ENCODE measurements at regions not wholly inside any gene's neighbourhood (a gene's known extent, or its start where the extent isn't known, plus 50 kb on each side); places are given as distances from the start of the nearest gene placed in this dataset.
"Not testable (repeated sequence)": the region's sequence is repeated elsewhere in the genome, so short reads cannot be mapped to it uniquely, and the experiment has no call there.

- no peak for DNase-seq
Measured at GRCh38 chr18:66136039-66136438, 385.2 kb downstream of the CDH7 start.

DNA sequence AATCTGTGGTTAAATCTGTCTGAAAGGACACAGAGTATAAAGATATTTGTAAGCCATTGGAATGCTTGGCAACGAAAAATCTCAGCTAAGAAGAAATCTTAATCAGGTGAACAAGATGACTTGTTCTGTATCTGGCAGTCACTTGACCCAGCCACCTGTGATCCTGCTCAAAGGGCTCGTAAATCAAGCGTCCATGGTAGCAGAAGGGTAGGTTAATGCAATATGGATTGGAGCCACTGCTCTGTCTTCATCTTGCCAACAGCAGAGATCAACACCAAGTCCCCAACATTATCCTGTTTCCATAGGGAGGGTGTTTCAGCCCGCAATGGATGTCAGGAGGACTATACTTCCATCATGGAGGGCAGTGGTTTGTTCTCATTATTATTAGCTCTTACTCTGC, 378.4 kb downstream of the CDH7 start:
- no peak for DNase-seq

DNA sequence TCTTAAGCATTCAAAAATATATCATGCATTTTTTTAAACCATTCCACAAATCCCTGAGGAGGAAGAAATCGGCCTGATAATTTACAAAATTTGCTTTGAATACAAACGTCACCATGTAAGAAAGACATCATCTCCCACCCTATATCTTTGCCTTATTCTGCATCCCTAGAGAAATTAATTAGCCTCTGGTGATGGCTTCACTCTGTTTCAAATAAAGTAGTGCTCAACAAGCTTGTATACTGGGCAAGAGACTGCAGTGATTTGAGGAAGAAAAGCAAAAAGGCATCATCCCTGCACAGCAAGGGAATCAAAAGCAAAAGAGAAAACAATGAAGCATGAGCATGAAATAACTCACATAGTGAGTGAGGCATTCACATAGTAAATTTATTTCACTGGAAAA, 375.5 kb downstream of the CDH7 start:
- DNase-seq, result no peak

- DNase-seq, result no peak
Measured at GRCh38 chr18:66124394-66124793, 373.6 kb downstream of the CDH7 start.

DNA sequence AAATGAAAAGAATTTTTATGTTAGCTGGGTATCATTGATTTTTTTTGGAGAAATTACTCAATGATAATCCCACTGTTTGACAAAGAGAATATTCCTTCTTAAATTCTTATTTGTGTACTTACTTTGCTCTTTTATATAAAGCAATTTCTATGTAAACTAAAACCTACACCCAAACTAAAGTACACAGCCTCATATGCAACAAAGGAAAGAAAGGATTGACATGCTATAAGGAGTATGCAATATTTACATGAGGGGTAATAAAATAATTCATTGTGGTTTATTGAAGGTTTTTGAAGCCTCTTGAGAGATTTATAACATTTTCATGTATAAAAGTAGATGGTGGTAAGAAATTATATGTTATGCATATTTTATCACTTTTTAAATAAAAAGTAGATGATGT, 368.5 kb downstream of the CDH7 start:
- DNase-seq, result no peak

DNA sequence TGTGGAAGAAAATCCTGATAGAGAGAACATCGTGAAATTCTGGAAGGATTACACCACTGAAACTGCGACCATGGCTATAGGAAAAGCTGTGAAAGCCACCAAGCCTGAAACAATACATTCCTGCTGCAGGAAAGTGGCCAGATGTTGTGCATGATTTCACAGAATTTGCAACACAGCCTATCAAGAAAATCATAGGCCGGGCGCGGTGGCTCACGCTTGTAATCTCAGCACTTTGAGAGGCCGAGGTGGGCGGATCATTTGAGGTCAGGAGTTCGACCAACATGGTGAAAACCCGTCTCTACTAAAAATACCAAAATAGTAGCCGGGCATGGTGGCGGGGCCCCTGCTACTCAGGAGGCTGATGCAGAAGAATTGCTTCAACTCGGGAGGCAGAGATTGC, 360.2 kb downstream of the CDH7 start:
- DNase-seq, result no peak

- DNase-seq, result no peak
Measured at GRCh38 chr18:66110607-66111006, 359.8 kb downstream of the CDH7 start.

DNA sequence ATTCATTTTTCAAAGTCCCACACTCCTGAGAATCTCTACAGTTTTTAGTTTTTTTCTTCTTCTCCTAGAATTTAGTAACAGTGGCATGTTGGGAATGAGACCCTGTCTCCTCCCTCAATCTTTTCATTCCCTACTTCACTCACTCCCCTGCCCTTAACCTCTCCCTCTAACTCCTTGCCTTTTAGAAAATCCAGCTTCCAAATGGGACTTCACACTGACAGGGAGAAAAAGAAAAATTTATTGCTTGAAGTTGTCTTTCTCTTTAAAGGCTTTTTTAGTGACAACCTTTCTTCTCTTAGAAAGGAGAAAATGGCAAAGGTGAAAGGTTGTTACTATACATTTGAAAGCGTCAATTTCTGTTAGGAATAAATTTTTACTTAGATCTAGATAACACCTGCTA, 359.2 kb downstream of the CDH7 start:
- no peak for DNase-seq

DNA sequence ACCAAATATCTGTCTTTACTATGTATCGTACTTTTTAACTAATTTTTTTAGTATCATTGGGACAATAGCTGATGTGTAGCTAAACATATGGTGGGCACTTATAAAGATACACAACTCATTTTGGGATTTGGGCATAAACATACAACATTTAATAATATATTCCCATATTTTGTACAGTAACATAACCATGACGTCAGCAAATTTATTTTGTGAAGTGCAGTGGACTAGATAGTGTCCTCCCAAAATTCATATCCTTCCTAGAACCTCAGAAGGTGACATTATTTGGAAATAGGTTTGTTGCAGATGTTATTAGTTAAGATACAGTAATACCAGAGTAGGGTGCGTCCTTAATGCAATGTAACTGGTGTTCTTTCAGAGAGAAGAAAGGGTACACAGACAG, 356.7 kb downstream of the CDH7 start:
- DNase-seq, result no peak

DNA sequence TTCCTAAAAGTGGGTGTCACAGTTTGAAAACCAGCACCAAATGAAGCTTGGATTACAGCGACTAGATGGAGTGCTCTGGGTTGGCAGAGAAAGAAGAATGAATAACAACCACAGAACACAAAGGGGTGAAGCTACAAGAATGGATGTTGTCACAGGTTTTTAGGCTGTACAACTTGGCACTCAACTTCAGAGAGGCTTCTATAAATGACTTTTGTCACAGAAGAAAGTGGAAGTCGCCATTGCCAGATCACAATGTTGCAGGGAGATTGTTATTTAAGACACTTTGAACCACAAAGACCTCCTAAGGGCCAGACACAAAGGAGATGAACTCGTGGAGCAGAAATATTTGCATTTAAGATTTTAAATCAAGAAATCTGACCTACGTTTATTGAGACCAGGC, 354.2 kb downstream of the CDH7 start:
- no peak for DNase-seq

DNA sequence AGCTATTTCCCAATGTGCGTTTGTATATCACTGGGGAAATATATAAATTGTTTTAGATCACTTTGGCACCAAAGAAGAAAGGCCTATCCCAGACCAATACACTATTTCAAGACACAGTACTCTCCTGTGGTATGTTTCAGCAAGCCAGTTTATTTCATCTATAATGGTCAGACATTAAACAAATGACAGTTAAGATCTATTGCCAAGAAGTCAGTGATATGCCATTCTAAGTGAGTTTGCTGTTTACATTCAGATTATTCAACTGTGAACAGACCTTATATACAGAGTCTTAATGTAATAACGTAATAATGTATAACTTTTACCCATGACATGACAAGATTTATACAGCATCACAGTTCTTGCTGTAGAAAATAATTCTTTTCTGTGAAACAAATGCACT, 352.7 kb downstream of the CDH7 start:
- no peak for DNase-seq

GRCh38 chr18:66083078-66083477, 332.3 kb downstream of the CDH7 start:
- DNase-seq, result no peak

DNA sequence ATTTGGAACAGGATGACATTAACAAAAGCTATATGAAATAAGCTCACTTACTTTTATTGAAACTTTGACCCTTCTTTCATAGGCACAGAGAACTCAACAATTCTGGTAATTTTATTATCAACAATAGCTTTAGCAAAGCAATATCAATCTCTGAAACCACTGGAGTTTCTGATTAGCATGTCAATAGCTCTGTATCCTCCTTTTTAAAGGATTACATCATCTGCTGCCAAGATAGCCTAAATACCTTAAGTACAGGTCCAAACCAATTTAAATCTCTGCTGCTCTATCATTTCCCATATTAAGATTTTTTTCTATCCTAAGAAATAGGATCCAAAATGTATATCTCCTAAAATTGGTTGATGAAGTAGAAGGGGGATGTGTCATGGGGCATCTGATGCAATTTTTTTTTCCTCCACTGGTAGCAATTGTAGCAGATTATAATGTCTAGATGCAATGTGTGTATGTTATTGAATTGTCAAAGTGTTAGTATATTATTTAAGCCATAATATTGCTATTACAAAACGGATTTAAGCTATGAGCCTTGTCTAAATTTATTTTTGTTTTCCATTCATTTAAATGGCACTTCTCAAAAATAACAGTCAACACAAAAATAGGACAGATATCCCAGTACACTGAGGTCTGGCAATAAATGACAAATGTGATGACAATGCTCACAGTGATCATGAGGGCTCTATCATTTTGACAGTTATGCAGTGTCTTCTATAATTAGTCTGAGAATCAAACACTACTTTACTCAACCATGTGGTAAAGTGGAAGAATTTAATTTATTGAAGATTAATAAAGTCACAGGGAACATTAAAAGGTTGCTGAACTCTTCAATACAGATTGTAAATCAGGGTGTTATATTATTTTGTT, 328.4 kb downstream of the CDH7 start:
- DNase-seq, result no peak

GRCh38 chr18:66077066-66077465, 326.3 kb downstream of the CDH7 start:
- no peak for DNase-seq

DNA sequence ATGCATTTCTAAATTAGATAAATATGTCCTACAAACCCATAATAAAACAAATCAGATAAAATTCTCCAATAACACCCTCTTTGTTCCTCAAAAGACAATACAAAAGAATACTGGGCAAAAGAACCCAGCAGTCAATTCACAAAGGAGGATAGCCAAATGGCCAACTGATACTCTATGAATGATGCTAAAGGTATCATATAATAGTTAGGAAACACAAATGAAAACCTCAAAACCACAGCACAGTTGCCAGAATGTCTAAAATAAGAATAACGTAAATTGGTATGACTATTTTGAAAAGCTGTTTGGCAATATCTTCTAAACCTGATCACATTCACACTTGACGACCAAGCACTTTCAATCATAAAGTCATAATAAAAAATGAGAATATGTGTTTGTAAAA, 315.4 kb downstream of the CDH7 start:
- no peak for DNase-seq

DNA sequence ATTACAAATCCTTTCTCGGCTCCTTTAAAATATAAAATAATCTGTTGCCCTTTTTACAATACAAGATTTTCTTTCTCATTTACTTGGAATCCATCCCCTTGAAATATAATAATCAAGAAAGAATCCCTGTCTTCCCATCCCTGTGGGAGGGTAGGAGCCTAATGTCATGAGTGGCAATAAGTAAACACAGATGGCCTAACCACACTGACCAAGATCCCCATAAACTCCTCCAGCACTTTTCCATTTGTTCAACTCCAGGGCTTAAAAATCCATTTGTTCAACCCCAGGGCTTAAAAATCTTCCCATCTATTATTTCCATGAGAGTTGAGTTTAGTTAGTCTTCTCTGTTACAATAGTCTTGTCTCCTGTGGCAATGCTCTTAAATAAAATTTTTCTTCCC, 297.6 kb downstream of the CDH7 start:
- no peak for DNase-seq

DNA sequence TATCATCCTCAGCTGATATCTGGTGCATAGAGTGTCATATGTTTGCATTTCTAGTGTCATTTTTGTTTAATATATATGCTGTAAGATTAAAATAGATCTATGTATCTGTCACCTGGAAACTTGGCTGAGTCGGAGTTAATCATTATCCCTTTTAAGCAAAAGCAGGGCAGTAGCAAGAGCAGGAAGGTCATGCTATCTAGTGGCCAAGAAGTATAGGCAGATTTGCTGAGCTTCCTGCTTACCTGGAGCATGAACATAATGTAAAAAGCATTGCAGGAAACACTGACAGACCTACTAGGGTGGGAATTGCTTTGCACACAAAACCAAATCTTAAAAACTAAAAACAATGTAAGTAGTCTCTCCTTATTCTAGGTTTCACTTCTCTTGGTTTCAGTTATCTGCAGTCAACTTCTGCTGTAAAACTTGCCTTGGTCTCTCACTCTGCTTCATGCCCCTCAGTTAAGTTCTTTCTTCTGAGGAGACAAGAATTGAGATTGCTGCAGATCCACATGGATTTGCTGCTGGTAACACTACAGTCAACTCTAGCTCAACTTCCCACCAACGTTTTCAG, 295.3 kb downstream of the CDH7 start:
- no peak for DNase-seq

- no peak for DNase-seq
Measured at GRCh38 chr18:66043009-66043408, 292.2 kb downstream of the CDH7 start.

DNA sequence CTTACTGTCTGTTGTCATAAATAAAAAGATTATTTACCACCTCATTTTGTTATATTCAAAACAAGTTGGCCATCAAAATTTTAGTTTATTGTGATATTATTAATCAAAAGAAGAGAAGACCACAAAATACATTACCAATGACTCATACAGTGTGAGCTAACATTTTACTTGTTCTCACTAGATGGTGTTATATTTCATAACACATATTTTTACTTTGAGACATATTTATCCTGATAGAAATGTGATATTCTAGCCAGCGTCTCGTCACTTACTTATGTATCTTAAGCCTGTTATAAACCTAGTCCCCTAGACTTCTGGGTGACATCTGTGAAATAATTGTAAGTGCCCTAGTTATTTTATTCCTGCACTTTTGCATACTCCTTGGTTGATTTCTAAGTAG, 263.2 kb downstream of the CDH7 start:
- DNase-seq, result no peak

- DNase-seq, result no peak
Measured at GRCh38 chr18:66011916-66012315, 261.1 kb downstream of the CDH7 start.

GRCh38 chr18:66005831-66006588, 255.2 kb downstream of the CDH7 start:
- DNase-seq, result no peak

- not testable (repeated sequence) for DNase-seq
Measured at GRCh38 chr18:65998971-65999700, 248.3 kb downstream of the CDH7 start.

GRCh38 chr18:65995206-65995605, 244.4 kb downstream of the CDH7 start:
- no peak for DNase-seq

Data from DMS79 (cell line).